HG02588 (cell line): ENCODE measurements at regions not wholly inside any gene's neighbourhood (a gene's known extent, or its start where the extent isn't known, plus 50 kb on each side); places are given as distances from the start of the nearest gene placed in this dataset.

Experiments
- ATAC-seq: cut with Tn5 transposase; IDR thresholded peaks from one replicate; pipeline ENCODE4 v1.9.1; 2021; ENCODE audit warnings: mild to moderate bottlenecking, moderate library complexity; ENCODE audit not compliant: unreplicated experiment

DNA sequence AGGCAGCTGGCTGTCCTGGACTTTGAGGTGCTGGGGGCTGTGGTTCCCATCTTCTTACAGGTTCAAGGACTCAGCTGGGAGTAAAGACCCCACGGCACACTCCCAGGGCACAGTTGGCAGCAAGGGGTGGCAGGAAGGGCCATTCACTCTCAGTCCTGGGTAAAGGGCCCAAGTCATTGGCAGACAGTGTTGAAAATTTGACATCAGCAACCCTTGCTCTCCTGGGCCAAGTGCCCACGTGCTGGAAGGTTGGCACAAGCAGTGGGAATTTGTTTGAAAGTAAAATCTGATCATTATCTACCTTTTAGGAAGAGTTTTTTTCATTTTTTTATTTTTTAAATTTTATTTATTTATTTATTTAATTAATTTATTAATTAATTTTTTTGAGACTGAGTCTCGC is 241.6 kb upstream of the MKI67 start:
- no peak for ATAC-seq

DNA sequence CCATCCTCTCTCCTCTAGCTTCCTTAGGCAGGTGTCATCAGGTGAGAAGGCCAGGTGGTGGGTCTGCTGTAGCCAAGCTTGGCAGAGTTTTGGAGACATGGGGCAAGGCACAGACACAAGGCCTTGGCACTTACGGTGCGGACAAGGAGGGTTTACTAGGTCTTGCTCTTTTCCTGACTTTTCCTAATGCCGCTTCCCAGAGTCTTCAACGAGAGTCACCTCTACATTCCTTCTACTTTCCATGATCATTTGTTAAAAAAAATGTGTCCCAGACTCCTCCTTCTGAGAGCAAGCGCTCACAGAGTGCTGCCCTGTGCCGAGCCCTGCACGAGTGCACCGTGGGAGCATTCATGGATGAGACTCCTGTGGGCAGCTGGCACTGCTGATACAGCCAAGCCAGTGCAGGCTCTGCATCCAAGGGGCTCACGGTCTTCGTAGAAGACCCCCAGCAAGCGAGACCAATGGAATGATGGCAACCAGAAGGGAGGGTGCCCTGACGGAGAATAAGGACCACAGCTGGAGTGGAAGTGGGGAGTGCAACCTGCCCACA is 243.0 kb upstream of the MKI67 start:
- no peak for ATAC-seq

DNA sequence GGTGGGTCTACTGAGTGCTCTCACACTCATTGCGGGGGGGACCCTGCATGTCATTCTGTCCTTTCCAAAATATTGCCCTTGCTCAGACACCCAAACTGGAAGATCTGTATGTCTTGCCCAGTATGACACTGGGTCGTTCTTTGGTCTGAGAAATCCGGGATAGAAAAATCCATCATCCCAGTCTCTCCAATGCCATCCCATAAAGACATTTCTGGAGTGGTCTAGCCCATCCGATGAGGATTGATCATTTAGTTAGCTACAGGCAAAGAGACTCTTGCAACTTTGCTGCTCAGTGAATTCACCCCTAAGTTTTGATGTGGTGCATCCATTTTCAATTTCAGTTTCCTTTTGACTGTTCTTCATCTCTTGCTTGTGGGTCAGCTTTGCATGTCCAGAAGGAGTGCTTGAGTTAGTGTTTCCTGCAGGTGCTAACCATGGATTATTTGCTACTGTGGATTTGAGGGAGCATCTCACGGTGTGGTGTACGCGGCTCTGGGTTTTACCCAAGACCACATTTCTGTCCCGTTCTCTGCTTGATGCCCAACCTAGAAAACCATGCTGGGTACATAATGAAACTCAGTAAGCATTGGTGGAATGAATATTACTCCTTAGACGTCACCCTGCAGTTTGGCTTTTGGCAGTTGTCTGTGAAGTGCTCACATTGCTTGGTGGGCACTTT is 247.0 kb upstream of the MKI67 start:
- ATAC-seq = peak; percentile 73

DNA sequence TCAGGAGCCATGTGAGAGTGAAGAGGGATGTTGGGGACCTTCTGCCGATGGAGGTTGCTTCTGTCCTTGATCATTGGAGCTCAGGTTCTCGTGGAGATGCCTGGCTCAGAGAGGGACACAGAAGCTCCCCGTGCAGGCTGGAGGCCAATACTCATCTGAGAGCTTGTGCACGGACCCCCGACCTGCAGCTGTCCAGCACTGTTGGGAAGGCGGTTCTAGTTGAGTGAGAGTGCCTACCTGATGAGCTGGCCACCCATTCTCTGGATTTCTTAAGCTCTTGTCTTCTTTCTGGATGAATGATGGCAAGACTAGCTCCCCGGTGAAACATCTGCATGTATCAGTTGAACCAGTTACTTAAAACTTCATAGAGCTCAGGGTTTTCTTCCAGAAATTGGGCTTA is 247.6 kb upstream of the MKI67 start:
- no peak for ATAC-seq

DNA sequence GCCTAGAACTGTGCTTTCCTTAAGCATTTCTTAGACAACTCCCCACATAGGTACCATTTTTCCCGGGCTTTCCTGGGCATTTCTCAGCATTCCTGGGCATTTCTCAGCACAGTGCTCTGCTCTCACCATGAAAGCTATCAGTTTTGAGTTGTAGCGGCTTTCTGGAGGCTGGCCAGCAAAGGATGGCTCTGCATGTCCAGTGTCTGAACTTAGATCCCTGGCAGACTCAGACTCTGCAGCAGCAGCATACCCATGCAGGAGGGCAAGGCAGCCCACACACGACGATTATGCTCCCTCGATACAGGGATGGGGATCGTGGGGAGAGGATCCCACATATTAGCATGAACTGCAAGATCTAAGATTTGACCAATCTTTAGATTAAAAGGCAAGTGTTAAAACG is 248.9 kb upstream of the MKI67 start:
- ATAC-seq = no peak

DNA sequence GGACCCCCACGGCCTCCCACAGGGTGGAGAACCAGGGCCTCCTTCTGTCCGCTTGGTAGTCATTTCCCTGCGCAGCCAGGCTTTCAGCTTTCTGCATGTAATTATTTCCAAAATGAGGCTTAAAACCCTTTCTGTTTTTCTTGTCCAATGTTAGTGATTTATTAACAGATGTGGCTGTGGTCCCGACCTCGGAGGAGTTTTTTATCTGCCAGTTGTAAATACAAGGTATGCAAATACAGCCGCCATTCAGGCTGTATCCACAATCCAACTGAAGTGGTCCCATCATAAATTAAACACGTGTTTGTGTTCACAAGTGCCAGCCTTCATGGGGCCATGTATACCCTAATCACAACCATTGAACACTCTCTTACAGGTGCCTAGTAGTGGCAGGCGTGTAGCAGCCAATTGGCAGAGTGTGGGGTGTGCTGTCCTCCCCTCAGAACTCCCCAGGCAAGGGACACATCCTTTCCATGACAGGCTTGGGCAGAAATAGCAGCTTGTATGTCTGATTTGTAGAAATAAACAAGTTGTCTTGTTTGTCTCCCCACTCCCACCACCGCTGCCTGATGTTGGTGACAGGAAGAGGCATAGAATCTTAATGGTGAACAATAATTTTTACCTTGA is 251.3 kb upstream of the MKI67 start:
- ATAC-seq = no peak

DNA sequence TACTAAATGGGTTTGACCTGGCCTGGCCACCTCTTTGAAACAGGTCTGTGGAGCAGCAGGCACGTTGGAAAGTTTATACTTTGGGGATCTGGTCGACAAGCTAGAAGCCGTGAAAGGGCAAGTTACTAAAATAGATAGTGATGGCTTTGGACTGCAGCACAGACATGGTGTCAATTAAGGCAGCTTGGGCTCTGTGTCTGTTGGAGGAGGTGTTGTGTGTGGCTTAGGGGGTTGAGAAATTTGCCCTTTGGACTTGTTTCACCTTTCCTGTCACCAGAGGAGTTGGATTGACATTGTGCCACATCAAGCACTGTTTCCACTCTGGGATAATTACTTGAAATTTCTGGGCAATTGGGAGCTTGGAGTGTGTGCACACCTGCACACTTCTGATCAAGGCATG is 251.8 kb upstream of the MKI67 start:
- ATAC-seq = no peak

DNA sequence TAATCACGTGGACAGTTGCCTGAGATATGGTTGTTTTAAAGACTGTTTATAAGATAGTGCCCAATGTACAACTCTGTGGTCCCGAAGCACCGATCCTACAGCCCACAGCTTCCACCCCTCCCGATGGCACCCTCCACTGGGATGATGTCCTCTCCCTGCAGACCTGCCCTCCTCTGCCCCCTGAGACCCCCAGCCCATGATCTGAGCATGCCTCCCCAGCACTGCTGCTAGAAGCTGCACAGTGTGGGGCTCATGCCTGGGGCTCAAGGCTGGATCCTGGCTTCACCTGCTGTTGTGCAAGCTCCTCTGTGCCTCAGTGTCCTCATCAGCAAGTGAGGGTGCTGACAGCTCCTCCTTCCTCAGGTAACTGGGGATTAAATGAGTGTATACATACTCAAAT is 254.7 kb upstream of the MKI67 start:
- no peak for ATAC-seq

DNA sequence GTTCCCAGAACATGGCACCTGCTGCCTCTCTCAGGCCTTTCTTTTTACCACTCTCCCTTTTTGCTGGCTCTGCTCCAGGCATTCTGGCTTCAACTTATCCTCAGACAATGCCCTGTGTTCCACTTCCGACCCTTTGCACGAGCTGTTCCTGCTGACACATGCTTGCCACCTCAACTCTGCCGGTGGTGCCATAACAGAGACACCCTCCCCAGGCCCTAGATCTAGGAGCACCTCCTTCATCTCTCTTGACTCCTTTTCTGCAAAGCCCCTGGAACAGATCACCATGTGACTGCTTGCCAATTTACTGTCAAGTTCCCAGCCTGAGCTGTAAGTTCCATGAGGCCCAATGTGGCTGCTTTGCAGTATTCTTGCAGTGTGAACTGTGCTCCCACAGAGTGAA is 256.0 kb upstream of the MKI67 start:
- ATAC-seq = no peak

DNA sequence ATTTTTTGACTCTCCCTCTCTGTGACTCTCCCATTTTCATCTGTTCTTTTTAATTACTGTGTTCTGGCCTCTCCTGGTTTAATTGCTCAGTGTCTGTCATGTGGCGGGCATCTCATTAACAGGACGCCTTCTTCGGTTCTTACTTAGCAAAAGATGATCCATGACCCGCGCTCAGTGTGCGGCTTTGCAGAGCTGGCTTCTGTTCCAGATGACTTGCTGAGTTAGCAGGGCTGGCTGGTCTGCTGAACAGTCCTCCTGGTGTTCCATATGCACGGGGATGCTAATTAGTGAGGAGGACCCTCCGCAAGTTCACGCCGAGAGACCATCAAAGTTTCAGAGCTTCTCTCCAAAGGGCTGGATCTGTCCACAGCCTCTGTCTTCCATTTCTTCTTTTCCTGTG is 258.6 kb upstream of the MKI67 start:
- ATAC-seq = no peak

DNA sequence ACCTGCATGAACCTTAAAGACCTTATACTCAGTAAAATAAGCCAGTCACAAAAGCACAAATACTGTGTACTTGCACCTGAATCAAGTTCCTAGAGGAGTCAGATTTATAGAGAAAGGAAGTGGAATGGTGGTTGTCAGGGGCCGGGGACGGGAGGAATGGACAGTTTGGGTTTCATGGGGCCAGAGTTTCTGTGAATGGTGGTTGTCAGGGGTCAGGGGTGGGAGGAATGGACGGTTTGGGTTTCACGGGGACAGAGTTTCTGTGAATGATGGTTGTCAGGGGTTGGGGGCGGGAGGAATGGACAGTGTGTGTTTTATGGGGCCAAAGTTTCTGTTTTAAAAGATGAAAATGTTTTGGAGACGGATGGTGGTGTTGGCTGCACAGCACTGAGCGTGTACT is 260.0 kb upstream of the MKI67 start:
- ATAC-seq = no peak

DNA sequence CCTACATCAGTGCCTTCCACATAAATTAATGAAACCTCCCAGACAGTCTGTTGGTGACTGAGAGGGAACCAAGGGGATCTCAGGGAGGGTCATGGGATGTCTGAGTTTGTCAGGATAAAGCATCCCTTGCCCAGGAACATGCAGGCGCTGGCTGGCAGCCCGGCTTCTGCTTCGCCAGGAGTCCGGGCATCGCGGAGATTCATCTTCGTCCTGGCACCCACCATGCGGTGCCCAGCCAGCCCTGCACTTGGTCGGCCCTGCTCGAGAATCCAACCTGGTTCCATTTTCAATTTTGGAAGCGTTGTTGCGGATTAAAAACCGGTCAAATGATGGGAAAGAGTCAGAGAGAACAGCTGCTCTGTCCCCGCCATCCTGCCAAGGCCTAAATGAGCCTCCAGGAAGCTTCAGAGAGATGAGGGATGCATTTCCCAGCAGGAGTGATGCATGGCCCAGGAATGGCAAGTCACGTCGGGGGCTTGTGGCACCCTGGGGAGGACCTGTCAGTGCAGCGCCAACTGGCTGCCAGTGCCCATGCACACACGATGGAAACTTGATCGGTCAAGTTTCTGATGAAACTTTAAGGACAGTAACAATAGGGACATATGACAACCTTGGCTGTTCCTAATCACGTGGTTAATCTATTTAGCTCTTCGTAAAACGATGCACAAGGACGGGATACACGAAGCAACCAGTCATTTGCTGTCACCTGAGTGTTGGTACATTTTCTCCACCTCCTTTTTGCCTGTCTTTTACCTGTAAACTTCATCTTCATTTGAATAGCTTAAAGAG is 260.8 kb upstream of the MKI67 start:
- ATAC-seq = no peak

DNA sequence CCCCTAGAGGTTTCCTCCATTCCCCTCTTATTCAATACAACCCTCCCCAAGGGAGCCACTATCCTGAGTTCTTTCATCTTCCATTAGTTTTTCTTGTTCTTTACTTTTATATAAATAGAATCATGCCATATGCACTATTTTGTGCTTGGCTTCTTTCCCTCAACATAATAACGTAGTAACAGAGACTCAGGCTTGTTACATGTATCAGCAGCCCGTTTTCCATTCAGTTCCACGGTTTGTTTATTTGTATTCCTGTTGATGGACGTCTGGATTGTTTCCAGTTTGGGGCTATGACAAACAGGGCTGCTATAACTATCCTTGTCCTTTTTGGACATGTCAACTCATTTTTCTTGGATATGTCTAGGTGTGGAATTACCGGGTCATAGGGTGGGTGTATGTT is 264.4 kb upstream of the MKI67 start:
- no peak for ATAC-seq

DNA sequence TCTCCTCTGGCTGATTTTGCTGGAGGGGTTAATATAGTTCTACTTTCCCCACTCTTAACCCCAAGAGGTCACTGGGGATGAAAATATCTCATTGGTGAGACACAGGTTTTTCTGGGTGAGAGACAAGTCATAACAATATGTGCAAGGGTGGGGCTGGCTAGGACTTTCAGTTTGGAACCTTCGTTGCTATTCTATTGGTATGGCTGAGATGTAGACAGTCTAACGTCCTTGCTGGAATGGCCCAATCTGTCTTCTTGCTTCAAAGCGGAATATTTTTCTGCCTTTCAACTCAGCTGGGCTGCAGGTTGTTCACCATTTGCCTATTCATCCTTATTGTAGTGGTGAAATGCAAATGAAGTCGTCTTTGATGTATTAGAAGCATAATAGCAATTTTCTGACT is 267.3 kb upstream of the MKI67 start:
- no peak for ATAC-seq

DNA sequence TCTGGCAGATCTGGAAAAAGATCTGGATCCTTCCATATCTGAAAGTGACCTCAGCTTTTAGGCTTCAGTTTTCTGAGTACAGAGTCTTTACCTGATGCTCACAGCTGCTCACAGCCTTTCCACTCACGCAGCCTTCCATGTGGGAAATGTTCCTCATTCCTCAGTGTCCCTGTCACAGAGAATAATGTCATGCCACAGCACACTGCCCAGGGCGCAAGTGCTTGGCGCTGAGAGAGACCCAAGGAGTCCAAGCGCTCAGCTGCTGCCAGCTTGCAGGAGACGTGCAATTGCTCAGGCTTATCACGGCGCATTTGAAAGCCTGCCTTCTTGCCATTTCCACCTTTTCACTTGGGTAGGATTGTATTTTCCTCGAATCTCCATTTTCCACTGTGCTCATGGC is 271.9 kb upstream of the MKI67 start:
- ATAC-seq = no peak

DNA sequence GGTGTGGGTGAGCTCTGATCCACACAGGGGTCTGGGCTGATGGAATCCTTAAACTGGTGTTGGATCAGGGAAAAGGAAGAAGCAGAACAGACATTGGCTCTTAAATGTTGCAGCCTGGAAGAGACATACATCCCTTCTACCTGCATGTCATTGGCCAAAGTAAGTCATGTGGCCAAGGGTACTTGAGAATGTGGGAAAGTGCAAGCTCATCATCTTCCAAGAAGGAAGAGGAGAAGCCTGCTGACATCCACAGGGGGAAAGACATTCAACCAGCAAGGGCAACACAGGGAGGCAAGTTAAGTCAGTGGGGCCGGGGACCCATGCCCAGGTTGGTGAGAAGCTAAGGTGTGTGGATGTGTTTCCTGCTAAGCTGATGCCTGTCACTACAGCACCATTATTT is 272.8 kb upstream of the MKI67 start:
- no peak for ATAC-seq

DNA sequence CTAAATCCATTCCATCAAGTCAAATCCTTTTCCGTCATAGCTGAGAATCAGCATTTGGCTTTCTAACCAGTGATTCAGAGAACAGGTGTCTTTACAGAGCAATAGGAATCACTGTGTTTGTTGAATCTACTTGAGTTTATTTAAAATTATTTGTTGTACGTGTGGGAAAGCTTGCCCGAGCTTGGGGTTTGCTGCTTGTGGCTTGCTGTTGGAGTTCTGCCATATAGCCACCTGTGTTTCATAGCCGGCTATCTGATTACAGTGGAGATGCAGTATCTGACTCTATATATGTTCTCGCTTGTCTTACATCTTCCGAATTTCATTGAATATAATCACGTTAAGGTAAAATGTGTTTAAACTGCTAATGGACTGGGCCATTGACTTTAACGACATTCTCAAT is 274.3 kb upstream of the MKI67 start:
- ATAC-seq = no peak

DNA sequence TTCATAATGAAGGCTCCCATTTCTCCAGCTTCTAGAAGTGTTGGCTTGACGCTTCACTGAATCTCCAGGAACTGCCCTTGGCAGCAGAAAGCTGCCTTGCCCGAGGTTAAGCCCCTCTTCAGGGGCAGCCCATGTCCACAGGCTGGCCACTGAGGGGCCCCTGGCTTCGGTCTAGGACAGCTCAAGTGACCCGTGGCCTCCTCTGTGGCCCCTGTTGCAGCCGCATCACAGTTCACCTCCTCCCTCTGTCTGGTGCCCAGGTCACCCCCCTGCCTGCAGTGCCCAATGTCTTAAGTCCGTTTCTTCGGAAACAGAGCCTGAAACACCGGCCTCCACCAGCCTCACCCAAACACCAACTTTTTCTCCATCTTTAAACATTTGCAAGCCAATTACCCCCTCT is 279.2 kb upstream of the MKI67 start:
- no peak for ATAC-seq

DNA sequence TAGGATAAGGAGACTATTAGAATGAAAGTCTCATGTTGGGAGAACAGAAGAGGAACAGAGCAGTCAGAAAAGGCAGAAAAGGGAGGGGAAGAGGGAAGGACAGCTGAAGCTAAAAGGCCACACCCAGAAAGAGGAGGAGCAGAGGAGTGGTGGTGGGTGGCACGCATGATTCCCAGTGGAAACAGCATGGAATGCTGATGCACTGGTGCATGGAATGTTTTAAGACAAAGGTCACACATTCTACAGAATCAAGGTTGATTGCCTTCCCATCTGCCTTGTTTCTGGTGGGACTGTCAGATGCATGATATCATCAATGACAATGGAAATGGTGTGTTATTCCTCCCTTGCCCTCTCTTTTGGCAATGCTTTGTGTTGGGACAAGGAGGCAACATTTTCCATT is 285.4 kb upstream of the MKI67 start:
- no peak for ATAC-seq

DNA sequence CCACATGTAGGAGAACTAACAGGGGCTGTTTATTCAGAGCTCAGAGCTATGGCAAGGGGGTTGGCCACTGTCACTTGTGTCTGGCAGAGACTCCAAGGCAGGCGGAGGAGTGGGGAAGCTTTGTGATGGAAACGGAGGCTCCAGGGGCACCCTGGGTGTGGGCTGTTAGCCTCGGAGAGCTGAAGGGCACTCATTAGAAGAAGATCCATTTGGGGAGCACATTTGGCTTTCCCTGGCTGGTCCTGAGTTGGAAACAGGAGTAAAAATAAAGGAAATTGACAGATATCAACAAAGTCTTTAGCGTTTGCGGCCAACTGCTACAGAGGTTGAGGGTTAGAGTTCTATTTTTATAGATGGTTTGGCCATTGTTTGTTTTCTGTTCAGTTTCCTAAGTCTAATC is 288.3 kb upstream of the MKI67 start:
- ATAC-seq = no peak

DNA sequence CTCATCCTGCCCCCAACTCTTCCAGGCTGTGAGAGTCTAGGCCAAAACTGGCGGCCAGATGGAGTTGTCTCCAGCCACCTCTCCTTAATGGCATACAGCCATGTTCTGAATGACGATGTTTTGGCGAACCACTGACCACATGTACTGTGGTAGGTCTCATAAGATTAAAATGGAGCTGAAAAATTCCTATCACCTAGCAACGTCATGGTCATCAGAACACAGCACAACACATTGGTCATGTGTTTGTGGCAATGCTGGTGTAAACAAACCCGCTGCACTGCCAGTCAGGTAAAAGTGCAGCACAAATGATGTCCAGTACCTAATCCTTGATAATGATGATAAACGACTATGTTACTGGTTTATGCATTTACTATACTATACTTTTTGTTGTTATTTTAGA is 290.0 kb upstream of the MKI67 start:
- ATAC-seq = no peak

DNA sequence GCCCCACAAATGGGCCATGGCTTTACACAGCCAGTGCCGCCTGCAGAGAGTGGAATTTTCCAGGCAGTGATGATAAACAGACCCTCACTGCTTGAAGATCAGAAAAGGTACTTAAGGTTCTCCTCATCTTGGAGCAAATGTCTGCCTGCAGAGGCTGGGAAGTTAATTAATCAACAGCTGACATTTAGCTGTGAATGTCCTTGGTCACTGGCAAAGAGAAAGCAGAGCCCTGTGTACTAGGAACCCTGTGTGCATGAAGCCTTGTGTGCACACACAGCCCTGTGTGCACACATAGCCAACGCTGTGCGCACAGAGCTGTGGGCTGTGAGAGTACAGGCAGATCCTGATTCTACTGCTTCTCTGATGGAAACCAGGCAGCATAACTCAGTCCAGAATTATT is 291.6 kb upstream of the MKI67 start:
- ATAC-seq = no peak
